Suprapubic skin (tissue), 4 donors: ENCODE measurements at regions not wholly inside any gene's neighbourhood (a gene's known extent, or its start where the extent isn't known, plus 50 kb on each side); places are given as distances from the start of the nearest gene placed in this dataset.

Experiments
- DNase-seq, 2 donors: peaks; one replicate each; pipeline ENCODE4 v3.0.0-alpha.2; 2019; ENCODE audit warnings: low spot score in 2 of 2
- H3K27ac ChIP-seq: fragments of 200-600 bp; sonication (generic); one replicate; pipeline ENCODE4 v1.5.1; 2019
- H3K27me3 ChIP-seq: fragments of 200-600 bp; sonication (generic); one replicate; pipeline ENCODE4 v1.5.1; 2019
- H3K36me3 ChIP-seq: fragments of 200-600 bp; sonication (generic); one replicate; pipeline ENCODE4 v1.5.1; 2019
- H3K4me1 ChIP-seq: fragments of 200-600 bp; sonication (generic); one replicate; pipeline ENCODE4 v1.5.1; 2019
- H3K4me3 ChIP-seq: fragments of 200-600 bp; sonication (generic); one replicate; pipeline ENCODE4 v1.5.1; 2019; ENCODE audit warnings: mild to moderate bottlenecking
- H3K9me3 ChIP-seq: fragments of 200-600 bp; sonication (generic); one replicate; pipeline ENCODE4 v1.5.1; 2019
- CTCF ChIP-seq, 2 donors: fragments of 200-600 bp in 1 of 2; fragments of 450-650 bp in 1 of 2; sonication (generic) in 1 of 2; IDR thresholded peaks; one replicate each; pipeline ENCODE4 v1.5.1; 2016 to 2019; ENCODE audit warnings: antibody characterized with exemption in 2 of 2, mild to moderate bottlenecking in 1 of 2, moderate library complexity in 1 of 2
- EP300 ChIP-seq: sonication (generic); formaldehyde crosslinking; IDR thresholded peaks from one replicate; pipeline ENCODE4 v1.6.1; 2017; ENCODE audit warnings: antibody characterized with exemption
- POLR2A ChIP-seq, 2 donors: fragments of 450-650 bp; IDR thresholded peaks; one replicate each; pipeline ENCODE4 v1.6.1; 2017; ENCODE audit warnings: antibody characterized with exemption in 2 of 2, mild to moderate bottlenecking in 2 of 2, moderate library complexity in 2 of 2
- POLR2AphosphoS5 ChIP-seq, 3 donors: sonication (generic); formaldehyde crosslinking; IDR thresholded peaks; one replicate each; pipeline ENCODE4 v1.6.1; 2017; ENCODE audit warnings: antibody characterized with exemption in 3 of 3
- WGBS: methylation state at CpG from one replicate; pipeline ENCODE4 v1.1.5; 2018; 5-methylcytosine and 5-hydroxymethylcytosine counted together

- 83% methylated on average over 10 of the region's 10 CpGs for WGBS
- Histone ChIP-seq H3K27ac (no peak overlapping the region), H3K9me3 (no peaks in the 10 kb centered on the region), H3K27me3 (no peaks in the 10 kb centered on the region), H3K4me1 (peaks cover 10% of the 10 kb centered on the region), H3K36me3 (no peaks in the 10 kb centered on the region), H3K4me3 (no peak overlapping the region)
- DNase-seq: no peak
- no peak for TF ChIP-seq POLR2A (IDR thresholded peaks at IDR 0.05)
- no peak for TF ChIP-seq POLR2AphosphoS5 (IDR thresholded peaks at IDR 0.05)
- TF ChIP-seq EP300: no peak
- TF ChIP-seq CTCF (IDR thresholded peaks at IDR 0.05): no peak
Observed at GRCh38 chr2:204472375-204472774, 72.9 kb upstream of the PARD3B start.

DNA sequence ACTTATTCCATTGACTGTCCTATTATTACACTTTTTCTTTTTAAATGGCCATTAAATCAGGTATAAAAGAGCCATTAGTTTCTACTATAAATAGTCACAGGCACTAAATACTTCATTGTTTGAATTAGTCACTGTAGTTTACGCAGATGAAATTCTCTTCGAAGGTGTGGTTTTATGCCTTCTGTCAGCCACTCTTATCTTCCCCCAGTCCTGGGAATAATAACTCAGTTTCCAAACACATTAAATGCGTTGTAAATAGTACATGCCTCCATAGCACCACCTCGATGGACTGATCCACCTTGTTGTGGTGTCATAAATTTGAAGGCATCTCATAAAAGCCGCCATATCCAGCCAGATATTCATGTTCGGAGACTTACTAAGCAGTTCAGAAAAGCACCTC is 72.1 kb upstream of the PARD3B start:
- H3K27ac ChIP-seq: no peak overlapping the region
- 82% methylated on average over 6 of the region's 6 CpGs for WGBS
- no peaks in the 10 kb centered on the region for H3K27me3 ChIP-seq
- no peaks in the 10 kb centered on the region for H3K36me3 ChIP-seq
- H3K4me3 ChIP-seq: no peak overlapping the region
- H3K9me3 ChIP-seq: no peaks in the 10 kb centered on the region
- no peak for DNase-seq
- peaks cover 10% of the 10 kb centered on the region for H3K4me1 ChIP-seq
- no peak for TF ChIP-seq POLR2A (IDR thresholded peaks at IDR 0.05)

GRCh38 chr2:204475399-204475798 is 69.9 kb upstream of the PARD3B start:
- Histone ChIP-seq H3K4me1 (no peaks in the 10 kb centered on the region), H3K27me3 (no peaks in the 10 kb centered on the region), H3K36me3 (no peaks in the 10 kb centered on the region), H3K4me3 (no peak overlapping the region), H3K9me3 (no peaks in the 10 kb centered on the region), H3K27ac (no peak overlapping the region)
- no peak for TF ChIP-seq CTCF (IDR thresholded peaks at IDR 0.05)
- no peak for TF ChIP-seq POLR2AphosphoS5 (IDR thresholded peaks at IDR 0.05)
- no peak for TF ChIP-seq EP300
- TF ChIP-seq POLR2A (IDR thresholded peaks at IDR 0.05): no peak
- 84% methylated on average over 5 of the region's 5 CpGs for WGBS
- no peak for DNase-seq

DNA sequence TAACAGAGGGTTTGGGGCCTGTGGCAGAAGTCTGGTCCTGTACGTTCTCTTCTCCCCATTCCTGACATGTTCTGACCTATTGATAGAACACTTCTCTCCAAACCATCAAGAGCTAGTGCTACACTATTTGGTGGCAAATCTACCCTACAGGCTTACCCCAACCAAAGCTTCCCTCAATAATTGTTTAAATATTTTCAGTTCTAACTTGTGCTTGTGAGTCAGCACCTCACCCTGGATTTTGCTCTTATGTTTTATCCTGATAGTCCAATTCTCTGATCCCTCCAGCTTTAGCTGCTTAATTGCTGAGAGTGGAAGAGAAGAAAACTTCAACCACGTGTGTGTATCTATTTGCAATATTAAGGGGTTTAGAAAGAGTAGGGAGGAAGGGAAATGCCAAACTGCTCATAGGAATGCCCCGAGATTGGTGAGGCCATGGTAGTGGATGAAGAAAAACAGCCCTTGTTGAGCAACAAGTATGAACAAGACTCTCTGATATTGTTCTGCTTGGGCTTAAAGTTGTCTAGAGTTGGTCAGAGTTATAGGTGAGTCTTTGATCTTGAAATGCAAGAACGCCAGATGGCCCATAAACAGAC is 67.8 kb upstream of the PARD3B start:
- Histone ChIP-seq H3K27ac (no peak overlapping the region), H3K9me3 (no peaks in the 10 kb centered on the region), H3K36me3 (no peaks in the 10 kb centered on the region), H3K27me3 (no peaks in the 10 kb centered on the region), H3K4me3 (no peak overlapping the region), H3K4me1 (no peaks in the 10 kb centered on the region)
- no peak for DNase-seq
- no peak for TF ChIP-seq EP300
- TF ChIP-seq POLR2AphosphoS5 (IDR thresholded peaks at IDR 0.05): no peak
- no peak for TF ChIP-seq CTCF (IDR thresholded peaks at IDR 0.05)
- no peak for TF ChIP-seq POLR2A (IDR thresholded peaks at IDR 0.05)
- WGBS: 64% methylated on average over 4 of the region's 4 CpGs

DNA sequence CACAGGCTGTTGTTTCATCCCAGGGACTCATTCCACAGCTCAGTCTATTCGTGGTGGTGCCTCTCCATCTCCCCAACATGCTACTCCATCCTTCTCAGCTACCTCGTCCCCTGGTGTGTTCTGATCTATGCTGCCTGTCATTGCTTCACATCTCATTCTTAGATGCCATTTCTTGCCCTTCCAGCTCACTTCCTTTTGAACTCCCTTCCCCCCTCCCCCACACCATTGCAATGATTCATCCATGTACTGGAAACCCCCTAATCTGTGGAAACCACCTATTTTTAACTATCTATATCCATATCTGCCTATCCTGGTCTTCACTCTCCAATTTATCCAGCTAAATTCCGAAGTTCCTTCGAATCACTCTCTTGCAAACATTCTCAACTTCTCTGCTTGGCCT is 65.7 kb upstream of the PARD3B start:
- Histone ChIP-seq H3K4me3 (no peak overlapping the region), H3K27me3 (no peaks in the 10 kb centered on the region), H3K36me3 (no peaks in the 10 kb centered on the region), H3K9me3 (no peaks in the 10 kb centered on the region), H3K27ac (no peak overlapping the region), H3K4me1 (no peaks in the 10 kb centered on the region)
- TF ChIP-seq POLR2A (IDR thresholded peaks at IDR 0.05) (no peak), EP300 (no peak), CTCF (IDR thresholded peaks at IDR 0.05) (no peak)
- 57% methylated on average over 4 of the region's 4 CpGs for WGBS
- no peak for DNase-seq

DNA sequence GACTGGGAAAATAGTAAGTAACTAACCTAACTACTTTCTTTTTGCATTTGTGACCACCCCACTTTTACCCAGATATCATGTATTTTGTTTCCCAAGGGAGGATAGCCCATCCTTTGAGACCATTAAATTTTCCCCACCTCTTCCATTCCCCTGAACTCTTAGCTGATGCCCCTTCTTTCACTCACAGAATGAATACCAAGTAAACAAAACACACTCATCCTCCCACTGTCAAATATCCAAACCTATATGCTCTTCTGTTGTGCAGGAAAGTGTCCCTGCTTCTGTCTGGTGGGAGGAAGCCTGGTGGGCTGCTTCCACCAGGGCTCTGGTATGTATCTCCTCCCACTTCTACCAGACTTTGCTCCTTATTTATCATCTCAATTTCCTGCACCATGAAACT is 64.6 kb upstream of the PARD3B start:
- DNase-seq: no peak
- no peak overlapping the region for H3K4me3 ChIP-seq
- no peaks in the 10 kb centered on the region for H3K9me3 ChIP-seq
- no peaks in the 10 kb centered on the region for H3K36me3 ChIP-seq
- no peaks in the 10 kb centered on the region for H3K4me1 ChIP-seq
- no peak overlapping the region for H3K27ac ChIP-seq
- no peak for TF ChIP-seq POLR2A (IDR thresholded peaks at IDR 0.05)
- no peak for TF ChIP-seq EP300
- no peak for TF ChIP-seq POLR2AphosphoS5 (IDR thresholded peaks at IDR 0.05)
- no peaks in the 10 kb centered on the region for H3K27me3 ChIP-seq
